ENCODE measurements at regions not wholly inside any gene's neighbourhood (a gene's known extent, or its start where the extent isn't known, plus 50 kb on each side); places are given as distances from the start of the nearest gene placed in this dataset.

- TF ChIP-seq PRDM15 (CRISPR knock-in tag; IDR thresholded peaks at IDR 0.05) (no peak), CREM (IDR thresholded peaks at IDR 0.05; ENCODE audit: low read depth) (no peak), REST (IDR thresholded peaks at IDR 0.05; ENCODE audit: low read depth, low read length) (no peak), RCOR1 (conservative IDR thresholded peaks at IDR 0.05; ENCODE audit: low read depth, low read length) (no peak), GABPA (IDR thresholded peaks at IDR 0.05; ENCODE audit: low read depth) (no peak), EGR1 (IDR thresholded peaks at IDR 0.05; ENCODE audit: borderline replicate concordance in 1 of 2, low read depth in 2 of 2, low read length in 2 of 2) (no peak), TARDBP (IDR thresholded peaks at IDR 0.05; ENCODE audit: borderline replicate concordance) (no peak)
Measured at GRCh38 chr13:59343993-59344822, 819.5 kb downstream of the DIAPH3 start (continued).
